ENCODE measurements at regions not wholly inside any gene's neighbourhood (a gene's known extent, or its start where the extent isn't known, plus 50 kb on each side); places are given as distances from the start of the nearest gene placed in this dataset.

- peaks cover 8% of the 10 kb centered on the region for H3K27me3 Mint-ChIP-seq
- no peak overlapping the region for H3K27ac Mint-ChIP-seq
- H3K4me3 Mint-ChIP-seq: no peak overlapping the region
- no peaks in the 10 kb centered on the region for H3K4me1 Mint-ChIP-seq (ENCODE audit: low read depth)
- no peaks in the 10 kb centered on the region for H3K9me3 Mint-ChIP-seq (ENCODE audit: low read depth)
- no peaks in the 10 kb centered on the region for H3K36me3 Mint-ChIP-seq
These were observed 404.0 kb downstream of the PRDM2 start for GRCh38 chr1:14103878-14104430.

- peaks cover 8% of the 10 kb centered on the region for H3K27me3 Mint-ChIP-seq
These were observed 406.1 kb downstream of the PRDM2 start for GRCh38 chr1:14106126-14106525.

GRCh38 chr1:14106679-14107313, 406.8 kb downstream of the PRDM2 start:
- H3K4me3 Mint-ChIP-seq: no peak overlapping the region
- peaks cover 8% of the 10 kb centered on the region for H3K27me3 Mint-ChIP-seq
- no peaks in the 10 kb centered on the region for H3K9me3 Mint-ChIP-seq (ENCODE audit: low read depth)
- H3K36me3 Mint-ChIP-seq: no peaks in the 10 kb centered on the region
- no peak overlapping the region for H3K27ac Mint-ChIP-seq
- H3K4me1 Mint-ChIP-seq (ENCODE audit: low read depth): no peaks in the 10 kb centered on the region

More at GRCh38 chr1:14106126-14106525, 406.1 kb downstream of the PRDM2 start:
- H3K4me1 Mint-ChIP-seq (ENCODE audit: low read depth): no peaks in the 10 kb centered on the region
- no peaks in the 10 kb centered on the region for H3K36me3 Mint-ChIP-seq
- H3K4me3 Mint-ChIP-seq: no peak overlapping the region
- no peak overlapping the region for H3K27ac Mint-ChIP-seq
- no peaks in the 10 kb centered on the region for H3K9me3 Mint-ChIP-seq (ENCODE audit: low read depth)

- H3K4me3 Mint-ChIP-seq: no peak overlapping the region
- peaks cover 1% of the 10 kb centered on the region for H3K4me1 Mint-ChIP-seq (ENCODE audit: low read depth)
- H3K36me3 Mint-ChIP-seq: no peaks in the 10 kb centered on the region
- no peaks in the 10 kb centered on the region for H3K9me3 Mint-ChIP-seq (ENCODE audit: low read depth)
- peaks cover 9% of the 10 kb centered on the region for H3K27me3 Mint-ChIP-seq
- H3K27ac Mint-ChIP-seq: no peak overlapping the region
These were observed 408.6 kb downstream of the PRDM2 start for GRCh38 chr1:14108356-14109275.

- H3K27ac Mint-ChIP-seq: no peak overlapping the region
- no peaks in the 10 kb centered on the region for H3K36me3 Mint-ChIP-seq
- H3K27me3 Mint-ChIP-seq: peaks cover 9% of the 10 kb centered on the region
- peaks cover 3% of the 10 kb centered on the region for H3K4me1 Mint-ChIP-seq (ENCODE audit: low read depth)
- no peak overlapping the region for H3K4me3 Mint-ChIP-seq
- no peaks in the 10 kb centered on the region for H3K9me3 Mint-ChIP-seq (ENCODE audit: low read depth)
These were observed 409.3 kb downstream of the PRDM2 start for GRCh38 chr1:14109276-14109635.

GRCh38 chr1:14110040-14110439, 410.1 kb downstream of the PRDM2 start:
- Mint-ChIP-seq H3K9me3 (ENCODE audit: low read depth) (no peaks in the 10 kb centered on the region), H3K27me3 (peaks cover 9% of the 10 kb centered on the region), H3K4me3 (no peak overlapping the region), H3K36me3 (no peaks in the 10 kb centered on the region), H3K27ac (no peak overlapping the region), H3K4me1 (ENCODE audit: low read depth) (peaks cover 6% of the 10 kb centered on the region)

GRCh38 chr1:14111121-14111520, 411.1 kb downstream of the PRDM2 start:
- Mint-ChIP-seq H3K4me3 (no peak overlapping the region), H3K4me1 (ENCODE audit: low read depth) (peaks cover 6% of the 10 kb centered on the region), H3K27me3 (peaks cover 9% of the 10 kb centered on the region), H3K36me3 (no peaks in the 10 kb centered on the region), H3K9me3 (ENCODE audit: low read depth) (no peaks in the 10 kb centered on the region), H3K27ac (no peak overlapping the region)

- Mint-ChIP-seq H3K36me3 (no peaks in the 10 kb centered on the region), H3K27ac (no peak overlapping the region), H3K9me3 (ENCODE audit: low read depth) (no peaks in the 10 kb centered on the region), H3K4me1 (ENCODE audit: low read depth) (peaks cover 6% of the 10 kb centered on the region), H3K4me3 (no peak overlapping the region), H3K27me3 (peaks cover 5% of the 10 kb centered on the region)
These were observed 412.6 kb downstream of the PRDM2 start for GRCh38 chr1:14112613-14113012.

GRCh38 chr1:14113271-14113670, 413.3 kb downstream of the PRDM2 start:
- peaks cover 6% of the 10 kb centered on the region for H3K4me1 Mint-ChIP-seq (ENCODE audit: low read depth)
- H3K36me3 Mint-ChIP-seq: no peaks in the 10 kb centered on the region
- H3K27ac Mint-ChIP-seq: no peak overlapping the region
- H3K4me3 Mint-ChIP-seq: no peak overlapping the region
- H3K9me3 Mint-ChIP-seq (ENCODE audit: low read depth): no peaks in the 10 kb centered on the region
- H3K27me3 Mint-ChIP-seq: peaks cover 5% of the 10 kb centered on the region

- Mint-ChIP-seq H3K36me3 (no peaks in the 10 kb centered on the region), H3K4me1 (ENCODE audit: low read depth) (peaks cover 6% of the 10 kb centered on the region), H3K27me3 (peaks cover 5% of the 10 kb centered on the region), H3K27ac (no peak overlapping the region), H3K9me3 (ENCODE audit: low read depth) (no peaks in the 10 kb centered on the region), H3K4me3 (no peak overlapping the region)
These were observed 414.0 kb downstream of the PRDM2 start for GRCh38 chr1:14113841-14114567.

GRCh38 chr1:14115976-14116375, 416.0 kb downstream of the PRDM2 start:
- Mint-ChIP-seq H3K9me3 (ENCODE audit: low read depth) (peaks cover 4% of the 10 kb centered on the region), H3K27me3 (peaks cover 5% of the 10 kb centered on the region), H3K36me3 (no peaks in the 10 kb centered on the region), H3K27ac (no peak overlapping the region), H3K4me1 (ENCODE audit: low read depth) (peaks cover 6% of the 10 kb centered on the region), H3K4me3 (no peak overlapping the region)

- Mint-ChIP-seq H3K27me3 (peaks cover 5% of the 10 kb centered on the region), H3K4me1 (ENCODE audit: low read depth) (peaks cover 6% of the 10 kb centered on the region), H3K27ac (no peak overlapping the region), H3K9me3 (ENCODE audit: low read depth) (peaks cover 4% of the 10 kb centered on the region), H3K36me3 (no peaks in the 10 kb centered on the region), H3K4me3 (no peak overlapping the region)
These were observed 417.7 kb downstream of the PRDM2 start for GRCh38 chr1:14117700-14118099.

- Mint-ChIP-seq H3K27ac (no peak overlapping the region), H3K4me1 (ENCODE audit: low read depth) (peaks cover 4% of the 10 kb centered on the region), H3K9me3 (ENCODE audit: low read depth) (peaks cover 4% of the 10 kb centered on the region), H3K27me3 (peaks cover 3% of the 10 kb centered on the region), H3K36me3 (no peaks in the 10 kb centered on the region), H3K4me3 (no peak overlapping the region)
These were observed 418.9 kb downstream of the PRDM2 start for GRCh38 chr1:14118691-14119485.

- H3K36me3 Mint-ChIP-seq: no peaks in the 10 kb centered on the region
- H3K9me3 Mint-ChIP-seq (ENCODE audit: low read depth): peaks cover 4% of the 10 kb centered on the region
- H3K4me3 Mint-ChIP-seq: no peak overlapping the region
- no peaks in the 10 kb centered on the region for H3K4me1 Mint-ChIP-seq (ENCODE audit: low read depth)
- no peak overlapping the region for H3K27ac Mint-ChIP-seq
- peaks cover 3% of the 10 kb centered on the region for H3K27me3 Mint-ChIP-seq
These were observed 420.9 kb downstream of the PRDM2 start for GRCh38 chr1:14120895-14121294.
